ENCODE measurements at regions not wholly inside any gene's neighbourhood (a gene's known extent, or its start where the extent isn't known, plus 50 kb on each side); places are given as distances from the start of the nearest gene placed in this dataset.

DNA sequence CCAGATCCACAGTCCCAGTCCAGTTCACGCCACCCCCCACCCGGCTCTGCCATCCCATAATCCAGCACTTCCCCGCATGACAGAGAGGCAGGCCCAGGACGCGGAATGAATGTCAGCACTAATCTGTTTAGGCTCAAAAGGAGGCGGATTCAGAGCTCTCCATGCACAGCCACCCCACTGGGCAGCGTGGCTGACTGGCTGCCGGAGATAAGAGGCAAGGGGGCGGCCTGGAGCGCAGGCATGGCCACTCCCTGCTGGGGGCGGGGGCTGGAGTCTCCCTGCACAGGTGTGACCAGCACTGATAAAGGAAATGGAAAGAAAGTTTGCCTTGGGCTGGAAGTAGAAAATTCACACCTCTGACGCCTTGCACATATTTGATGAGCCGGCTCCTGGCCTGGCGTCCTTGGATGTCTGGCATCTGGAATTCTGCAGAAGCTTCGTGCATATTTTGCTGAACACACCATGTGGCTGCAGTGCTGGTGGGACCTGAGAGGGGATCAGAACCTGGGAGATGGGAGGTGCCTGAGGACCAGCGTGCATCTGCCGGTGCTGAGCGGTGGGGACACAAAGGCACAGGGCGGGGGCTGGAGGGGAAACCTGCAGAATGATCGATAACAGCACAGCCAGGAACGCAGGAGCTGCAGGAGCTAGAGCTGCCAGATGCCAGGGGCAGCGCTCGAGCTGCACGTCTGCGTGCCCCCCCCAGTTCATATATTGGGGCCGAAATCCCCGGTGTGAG, 344.4 kb downstream of the CTTN start (continued):
- TF ChIP-seq, protein P1, sequence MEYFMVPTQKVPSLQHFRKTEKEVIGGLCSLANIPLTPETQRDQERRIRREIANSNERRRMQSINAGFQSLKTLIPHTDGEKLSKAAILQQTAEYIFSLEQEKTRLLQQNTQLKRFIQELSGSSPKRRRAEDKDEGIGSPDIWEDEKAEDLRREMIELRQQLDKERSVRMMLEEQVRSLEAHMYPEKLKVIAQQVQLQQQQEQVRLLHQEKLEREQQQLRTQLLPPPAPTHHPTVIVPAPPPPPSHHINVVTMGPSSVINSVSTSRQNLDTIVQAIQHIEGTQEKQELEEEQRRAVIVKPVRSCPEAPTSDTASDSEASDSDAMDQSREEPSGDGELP (CRISPR knock-in tag; IDR thresholded peaks at IDR 0.05; ENCODE audit: borderline replicate concordance), result peak; percentile 67
- TF ChIP-seq CCNT2 (IDR thresholded peaks at IDR 0.05; ENCODE audit: borderline replicate concordance, extremely low read depth, insufficient read length, low read depth, low read length) (peak; percentile 92), DPF2 (IDR thresholded peaks at IDR 0.05) (peak; percentile 89), CXXC5 (CRISPR knock-in tag; IDR thresholded peaks at IDR 0.05) (peak; percentile 86), PCBP1 (IDR thresholded peaks at IDR 0.05; ENCODE audit: low read depth, low read length, poor library complexity, severe bottlenecking) (no peak), RBM15 (IDR thresholded peaks at IDR 0.05; ENCODE audit: insufficient read depth, low read length) (no peak), ZNF699 (CRISPR knock-in tag; IDR thresholded peaks at IDR 0.05; ENCODE audit: insufficient replicate concordance) (no peak), ZNF347 (CRISPR knock-in tag; IDR thresholded peaks at IDR 0.05; ENCODE audit: low read depth) (no peak), MAZ (CRISPR knock-in tag; conservative IDR thresholded peaks at IDR 0.05 in 1 of 2, IDR thresholded peaks at IDR 0.05 in 1 of 2) (peak; percentile 43 to 77; a peak in 2 of 4 replicates), TBL1XR1 (IDR thresholded peaks at IDR 0.05; ENCODE audit: low read length in 2 of 2) (peak in 1 of 2 experiments; percentile 31; a peak in 1 of 4 replicates), TCF3 (CRISPR knock-in tag; IDR thresholded peaks at IDR 0.05) (peak; percentile 90), CBFA2T3 (IDR thresholded peaks at IDR 0.05) (peak; percentile 95), CBFB (CRISPR knock-in tag; IDR thresholded peaks at IDR 0.05) (no peak), POLR2AphosphoS5 (IDR thresholded peaks at IDR 0.05; ENCODE audit: control insufficient read depth, insufficient read depth, low read depth, low read length) (peak; percentile 80), ZNF140 (CRISPR knock-in tag; IDR thresholded peaks at IDR 0.05) (no peak), SNIP1 (IDR thresholded peaks at IDR 0.05; ENCODE audit: low read depth) (no peak), CREM (IDR thresholded peaks at IDR 0.05; ENCODE audit: low read depth) (peak; percentile 60)
- TF ChIP-seq, protein P2, sequence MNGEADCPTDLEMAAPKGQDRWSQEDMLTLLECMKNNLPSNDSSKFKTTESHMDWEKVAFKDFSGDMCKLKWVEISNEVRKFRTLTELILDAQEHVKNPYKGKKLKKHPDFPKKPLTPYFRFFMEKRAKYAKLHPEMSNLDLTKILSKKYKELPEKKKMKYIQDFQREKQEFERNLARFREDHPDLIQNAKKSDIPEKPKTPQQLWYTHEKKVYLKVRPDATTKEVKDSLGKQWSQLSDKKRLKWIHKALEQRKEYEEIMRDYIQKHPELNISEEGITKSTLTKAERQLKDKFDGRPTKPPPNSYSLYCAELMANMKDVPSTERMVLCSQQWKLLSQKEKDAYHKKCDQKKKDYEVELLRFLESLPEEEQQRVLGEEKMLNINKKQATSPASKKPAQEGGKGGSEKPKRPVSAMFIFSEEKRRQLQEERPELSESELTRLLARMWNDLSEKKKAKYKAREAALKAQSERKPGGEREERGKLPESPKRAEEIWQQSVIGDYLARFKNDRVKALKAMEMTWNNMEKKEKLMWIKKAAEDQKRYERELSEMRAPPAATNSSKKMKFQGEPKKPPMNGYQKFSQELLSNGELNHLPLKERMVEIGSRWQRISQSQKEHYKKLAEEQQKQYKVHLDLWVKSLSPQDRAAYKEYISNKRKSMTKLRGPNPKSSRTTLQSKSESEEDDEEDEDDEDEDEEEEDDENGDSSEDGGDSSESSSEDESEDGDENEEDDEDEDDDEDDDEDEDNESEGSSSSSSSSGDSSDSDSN (IDR thresholded peaks at IDR 0.05; ENCODE audit: borderline replicate concordance in 1 of 2, low read depth in 2 of 2, low read length in 2 of 2), result 0 out of 4 replicates have a peak, but pooled peaks of 1 of the 2 experiments have one; percentile 24
- TF ChIP-seq, protein P3, sequence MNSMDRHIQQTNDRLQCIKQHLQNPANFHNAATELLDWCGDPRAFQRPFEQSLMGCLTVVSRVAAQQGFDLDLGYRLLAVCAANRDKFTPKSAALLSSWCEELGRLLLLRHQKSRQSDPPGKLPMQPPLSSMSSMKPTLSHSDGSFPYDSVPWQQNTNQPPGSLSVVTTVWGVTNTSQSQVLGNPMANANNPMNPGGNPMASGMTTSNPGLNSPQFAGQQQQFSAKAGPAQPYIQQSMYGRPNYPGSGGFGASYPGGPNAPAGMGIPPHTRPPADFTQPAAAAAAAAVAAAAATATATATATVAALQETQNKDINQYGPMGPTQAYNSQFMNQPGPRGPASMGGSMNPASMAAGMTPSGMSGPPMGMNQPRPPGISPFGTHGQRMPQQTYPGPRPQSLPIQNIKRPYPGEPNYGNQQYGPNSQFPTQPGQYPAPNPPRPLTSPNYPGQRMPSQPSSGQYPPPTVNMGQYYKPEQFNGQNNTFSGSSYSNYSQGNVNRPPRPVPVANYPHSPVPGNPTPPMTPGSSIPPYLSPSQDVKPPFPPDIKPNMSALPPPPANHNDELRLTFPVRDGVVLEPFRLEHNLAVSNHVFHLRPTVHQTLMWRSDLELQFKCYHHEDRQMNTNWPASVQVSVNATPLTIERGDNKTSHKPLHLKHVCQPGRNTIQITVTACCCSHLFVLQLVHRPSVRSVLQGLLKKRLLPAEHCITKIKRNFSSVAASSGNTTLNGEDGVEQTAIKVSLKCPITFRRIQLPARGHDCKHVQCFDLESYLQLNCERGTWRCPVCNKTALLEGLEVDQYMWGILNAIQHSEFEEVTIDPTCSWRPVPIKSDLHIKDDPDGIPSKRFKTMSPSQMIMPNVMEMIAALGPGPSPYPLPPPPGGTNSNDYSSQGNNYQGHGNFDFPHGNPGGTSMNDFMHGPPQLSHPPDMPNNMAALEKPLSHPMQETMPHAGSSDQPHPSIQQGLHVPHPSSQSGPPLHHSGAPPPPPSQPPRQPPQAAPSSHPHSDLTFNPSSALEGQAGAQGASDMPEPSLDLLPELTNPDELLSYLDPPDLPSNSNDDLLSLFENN (IDR thresholded peaks at IDR 0.05; ENCODE audit: low read depth in 2 of 2, low read length in 2 of 2), result 0 out of 4 replicates have a peak, but pooled peaks of 1 of the 2 experiments have one; percentile 71

Data from K562 (cell line).